Activated CD8-positive, alpha-beta memory T cell treated with anti-CD3 and anti-CD28 coated beads for 1 hour (primary cell): ENCODE measurements at regions not wholly inside any gene's neighbourhood (a gene's known extent, or its start where the extent isn't known, plus 50 kb on each side); places are given as distances from the start of the nearest gene placed in this dataset.

Experiments
- DNase-seq, 2 donors: peaks; one replicate each; pipeline ENCODE4 v3.0.0-alpha.2; 2020; ENCODE audit warnings: low read depth in 1 of 2; ENCODE audit errors: extremely low read depth in 1 of 2

- DNase-seq = no peak
These were observed 471.7 kb downstream of the EFNB2 start for GRCh38 chr13:106063591-106064313.

- DNase-seq = no peak
These were observed 473.7 kb downstream of the EFNB2 start for GRCh38 chr13:106061781-106062180.

- DNase-seq = no peak
These were observed 478.6 kb downstream of the EFNB2 start for GRCh38 chr13:106056851-106057250.

GRCh38 chr13:106052200-106052767 is 483.2 kb downstream of the EFNB2 start:
- DNase-seq = no peak

GRCh38 chr13:106049171-106049570 is 486.3 kb downstream of the EFNB2 start:
- DNase-seq = no peak

- no peak for DNase-seq
These were observed 487.1 kb downstream of the EFNB2 start for GRCh38 chr13:106048386-106048785.

- no peak for DNase-seq
These were observed 487.6 kb downstream of the EFNB2 start for GRCh38 chr13:106047859-106048258.

GRCh38 chr13:106042996-106043581 is 492.4 kb downstream of the EFNB2 start:
- DNase-seq = no peak

GRCh38 chr13:106041445-106041844 is 494.0 kb downstream of the EFNB2 start:
- no peak for DNase-seq

- no peak for DNase-seq
These were observed 496.7 kb downstream of the EFNB2 start for GRCh38 chr13:106038752-106039151.

GRCh38 chr13:106036870-106037269 is 498.6 kb downstream of the EFNB2 start:
- no peak for DNase-seq

- no peak for DNase-seq
These were observed 501.3 kb downstream of the EFNB2 start for GRCh38 chr13:106034201-106034600.

- no peak for DNase-seq
These were observed 501.8 kb downstream of the EFNB2 start for GRCh38 chr13:106033659-106034058.

GRCh38 chr13:106032441-106032840 is 503.0 kb downstream of the EFNB2 start:
- DNase-seq = no peak

GRCh38 chr13:106029676-106030290 is 505.7 kb downstream of the EFNB2 start:
- no peak for DNase-seq

- DNase-seq = no peak
These were observed 506.6 kb downstream of the EFNB2 start for GRCh38 chr13:106028911-106029310.

- no peak for DNase-seq
These were observed 523.9 kb downstream of the EFNB2 start for GRCh38 chr13:106011600-106011999.

- no peak for DNase-seq
These were observed 524.6 kb downstream of the EFNB2 start for GRCh38 chr13:106010836-106011235.

- no peak for DNase-seq
These were observed 526.9 kb downstream of the EFNB2 start for GRCh38 chr13:106008540-106008939.

- DNase-seq = no peak
These were observed 528.3 kb downstream of the EFNB2 start for GRCh38 chr13:106007156-106007555.

GRCh38 chr13:106003651-106004050 is 531.8 kb downstream of the EFNB2 start:
- no peak for DNase-seq

- DNase-seq = no peak
These were observed 534.0 kb downstream of the EFNB2 start for GRCh38 chr13:106001443-106001842.
